DMS153 treated with DMSO at 0.1 percent for 48 hours (cell line): ENCODE measurements at regions not wholly inside any gene's neighbourhood (a gene's known extent, or its start where the extent isn't known, plus 50 kb on each side); places are given as distances from the start of the nearest gene placed in this dataset.

ENCODE experiments used
- DNase-seq: peaks from one replicate; lab custom pipeline; 2025; ENCODE audit not compliant: unreplicated experiment; lab: John Stamatoyannopoulos, UW

GRCh38 chr13:29664591-29664990 lies 69.1 kb upstream of the SLC7A1 start:
- DNase-seq, result no peak

DNA sequence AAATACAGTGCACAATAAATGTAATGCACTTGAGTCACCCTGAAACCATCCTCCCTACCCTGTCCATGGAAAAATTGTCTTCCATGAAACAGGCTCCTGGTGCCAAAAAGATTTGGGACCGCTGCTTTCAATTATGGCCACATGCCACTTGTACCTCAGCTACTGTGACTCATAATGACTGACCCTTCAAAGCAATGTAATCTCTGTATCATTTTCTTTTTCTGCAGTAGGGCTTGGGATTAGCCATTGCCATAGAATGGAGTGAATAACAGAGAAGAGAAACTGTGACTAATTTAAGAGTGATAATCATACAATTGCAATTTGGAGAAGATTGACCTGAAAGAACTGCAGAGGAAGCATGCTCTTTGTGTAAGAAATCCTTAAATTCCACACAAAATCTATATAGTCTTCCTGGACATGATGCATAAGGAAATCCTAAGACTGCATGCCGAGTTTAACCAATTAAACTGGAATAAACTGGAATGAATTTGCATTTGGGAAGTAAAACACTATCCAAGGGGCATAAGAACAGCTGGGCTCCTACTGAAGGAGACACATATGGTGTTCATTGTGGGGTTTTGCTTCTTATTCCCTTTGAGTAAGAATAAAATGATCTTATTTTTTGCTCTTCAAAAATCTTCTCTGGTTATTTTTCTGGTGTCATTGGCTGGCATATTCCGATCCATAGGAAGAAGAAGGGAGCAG lies 59.5 kb upstream of the SLC7A1 start:
- DNase-seq, result no peak

GRCh38 chr13:29654384-29654783 lies 58.9 kb upstream of the SLC7A1 start:
- no peak for DNase-seq

DNA sequence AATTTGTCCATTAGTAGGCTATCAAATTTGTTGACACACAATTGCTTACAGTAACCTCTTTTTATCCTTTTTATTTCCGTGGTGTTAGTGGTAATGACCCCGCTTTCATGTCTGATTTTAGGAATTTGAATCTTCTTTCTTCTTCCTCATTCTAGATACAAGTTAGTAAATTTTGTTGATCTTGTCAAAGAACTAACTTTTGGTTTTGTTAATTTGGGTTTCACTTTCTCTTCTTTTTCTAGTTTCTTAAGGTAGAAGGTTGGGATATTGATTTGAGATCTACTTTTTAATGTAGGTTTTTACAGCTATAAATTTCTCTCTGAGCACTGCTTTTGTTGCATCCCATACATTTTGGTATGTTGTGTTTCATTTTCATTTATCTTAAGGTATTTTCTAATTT lies 53.3 kb upstream of the SLC7A1 start:
- no peak for DNase-seq
